ENCODE measurements at regions not wholly inside any gene's neighbourhood (a gene's known extent, or its start where the extent isn't known, plus 50 kb on each side); places are given as distances from the start of the nearest gene placed in this dataset.

DNA sequence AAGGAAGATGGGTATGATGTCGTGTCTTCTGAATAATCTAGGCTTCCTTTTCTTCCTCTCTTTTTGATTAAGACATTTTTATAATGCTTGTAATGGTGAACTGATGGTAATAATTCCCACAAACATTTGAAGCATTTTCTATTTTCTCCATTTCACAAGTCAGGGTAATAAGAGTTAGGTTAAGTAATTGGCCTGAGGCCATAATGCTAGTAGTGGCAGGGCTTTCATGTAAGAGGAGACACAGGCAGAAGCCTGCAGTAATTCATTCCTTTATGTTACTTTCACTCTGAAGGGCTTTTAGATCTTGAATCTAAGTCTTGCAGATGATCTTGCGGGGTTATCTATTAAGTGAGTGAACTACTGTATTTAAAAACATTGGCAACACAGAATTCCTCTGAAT is 374.9 kb downstream of the MAT2B start:
- H3K4me3 ChIP-seq = no peak overlapping the region
- no peak for DNase-seq
- no peaks in the 10 kb centered on the region for H3K36me3 ChIP-seq
- TF ChIP-seq CTCF (IDR thresholded peaks at IDR 0.05) = no peak
- TF ChIP-seq EP300 (IDR thresholded peaks at IDR 0.05; ENCODE audit: low read depth) = no peak
- TF ChIP-seq POLR2AphosphoS5 (IDR thresholded peaks at IDR 0.05) = no peak
- TF ChIP-seq POLR2A (IDR thresholded peaks at IDR 0.05) = no peak
- no peaks in the 10 kb centered on the region for H3K9me3 ChIP-seq
- H3K4me1 ChIP-seq = no peaks in the 10 kb centered on the region
- WGBS, 2 donors (ENCODE audit: low coverage in 1 of 2) = 62 to 82% methylated on average over 2 of the region's 2 CpGs
- intact Hi-C loops (cut with DNase I; ENCODE audit: low total_unique reads) = no loop called here
- H3K27ac ChIP-seq = no peak overlapping the region
- H3K27me3 ChIP-seq = no peaks in the 10 kb centered on the region
- in situ Hi-C loops (cut with MboI; ENCODE audit: low pct_ligation_motif_present in 1 of 4, low pct_unique_long_range_greater_than_20kb in 1 of 4, low sequenced_read_pairs in 3 of 4) = no loop called here

GRCh38 chr5:163885117-163885516 is 379.7 kb downstream of the MAT2B start:
- in situ Hi-C loops (cut with MboI; ENCODE audit: low pct_ligation_motif_present in 1 of 4, low pct_unique_long_range_greater_than_20kb in 1 of 4, low sequenced_read_pairs in 3 of 4) = no loop called here
- H3K9me3 ChIP-seq = no peaks in the 10 kb centered on the region
- H3K36me3 ChIP-seq = no peaks in the 10 kb centered on the region
- TF ChIP-seq POLR2AphosphoS5 (IDR thresholded peaks at IDR 0.05) (no peak), EP300 (IDR thresholded peaks at IDR 0.05; ENCODE audit: low read depth) (no peak), CTCF (IDR thresholded peaks at IDR 0.05) (no peak), POLR2A (IDR thresholded peaks at IDR 0.05) (no peak)
- no peaks in the 10 kb centered on the region for H3K27me3 ChIP-seq
- no peak overlapping the region for H3K4me3 ChIP-seq
- DNase-seq = no peak
- 82 to 86% methylated on average over 2 of the region's 2 CpGs for WGBS, 2 donors (ENCODE audit: low coverage in 1 of 2)
- H3K27ac ChIP-seq = no peak overlapping the region
- H3K4me1 ChIP-seq = no peaks in the 10 kb centered on the region
- intact Hi-C loops (cut with DNase I; ENCODE audit: low total_unique reads) = no loop called here

GRCh38 chr5:163887854-163888253 is 382.4 kb downstream of the MAT2B start:
- Histone ChIP-seq H3K4me1 (no peaks in the 10 kb centered on the region), H3K4me3 (no peak overlapping the region), H3K9me3 (no peaks in the 10 kb centered on the region), H3K27me3 (no peaks in the 10 kb centered on the region), H3K36me3 (no peaks in the 10 kb centered on the region), H3K27ac (no peak overlapping the region)
- no peak for DNase-seq
- intact Hi-C loops (cut with DNase I; ENCODE audit: low total_unique reads) (no loop called here), in situ Hi-C loops (cut with MboI; ENCODE audit: low pct_ligation_motif_present in 1 of 4, low pct_unique_long_range_greater_than_20kb in 1 of 4, low sequenced_read_pairs in 3 of 4) (no loop called here)
- TF ChIP-seq EP300 (IDR thresholded peaks at IDR 0.05; ENCODE audit: low read depth) (no peak), POLR2AphosphoS5 (IDR thresholded peaks at IDR 0.05) (no peak), CTCF (IDR thresholded peaks at IDR 0.05) (no peak), POLR2A (IDR thresholded peaks at IDR 0.05) (no peak)
- 27 to 59% methylated on average over 2 of the region's 2 CpGs for WGBS, 2 donors (ENCODE audit: low coverage in 1 of 2)

GRCh38 chr5:163888366-163888765 is 382.9 kb downstream of the MAT2B start:
- in situ Hi-C loops (cut with MboI; ENCODE audit: low pct_ligation_motif_present in 1 of 4, low pct_unique_long_range_greater_than_20kb in 1 of 4, low sequenced_read_pairs in 3 of 4) = no loop called here

More at GRCh38 chr5:163888366-163888765, 382.9 kb downstream of the MAT2B start:
- 80 to 95% methylated on average over 4 of the region's 4 CpGs for WGBS, 2 donors (ENCODE audit: low coverage in 1 of 2)
- H3K9me3 ChIP-seq = no peaks in the 10 kb centered on the region
- H3K4me3 ChIP-seq = no peak overlapping the region
- DNase-seq = no peak
- no peaks in the 10 kb centered on the region for H3K27me3 ChIP-seq
- intact Hi-C loops (cut with DNase I; ENCODE audit: low total_unique reads) = no loop called here
- H3K4me1 ChIP-seq = no peaks in the 10 kb centered on the region
- H3K36me3 ChIP-seq = no peaks in the 10 kb centered on the region
- no peak overlapping the region for H3K27ac ChIP-seq
- no peak for TF ChIP-seq CTCF (IDR thresholded peaks at IDR 0.05)
- no peak for TF ChIP-seq EP300 (IDR thresholded peaks at IDR 0.05; ENCODE audit: low read depth)
- no peak for TF ChIP-seq POLR2A (IDR thresholded peaks at IDR 0.05)
- TF ChIP-seq POLR2AphosphoS5 (IDR thresholded peaks at IDR 0.05) = no peak

All from transverse colon (tissue), 4 donors.